Tibial nerve (tissue), 4 donors: ENCODE measurements at regions not wholly inside any gene's neighbourhood (a gene's known extent, or its start where the extent isn't known, plus 50 kb on each side); places are given as distances from the start of the nearest gene placed in this dataset.

Source experiments
- DNase-seq, 2 donors: peaks; one replicate each; pipeline ENCODE4 v3.0.0-alpha.2; 2019; ENCODE audit warnings: low spot score in 2 of 2
- H3K27ac ChIP-seq, 4 donors: fragments of 200-600 bp; sonication (generic) in 3 of 4; one replicate each; pipeline ENCODE4 v1.5.1; 2017 to 2019; ENCODE audit warnings: mild to moderate bottlenecking in 1 of 4
- H3K27me3 ChIP-seq, 2 donors: fragments of 200-600 bp; sonication (generic) in 1 of 2; one replicate each; pipeline versions ENCODE4 v1.5.1 to v1.6.0; 2017 to 2019
- H3K36me3 ChIP-seq, 3 donors: fragments of 200-600 bp; sonication (generic); one replicate each; pipeline ENCODE4 v1.5.1; 2018 to 2019
- H3K4me1 ChIP-seq, 4 donors: fragments of 200-600 bp; sonication (generic) in 3 of 4; one replicate each; pipeline ENCODE4 v1.5.1; 2017 to 2019
- H3K4me3 ChIP-seq, 4 donors: fragments of 200-600 bp; sonication (generic) in 3 of 4; one replicate each; pipeline ENCODE4 v1.5.1; 2017 to 2019; ENCODE audit warnings: mild to moderate bottlenecking in 1 of 4, moderate library complexity in 1 of 4
- H3K9me3 ChIP-seq, 4 donors: fragments of 200-600 bp; sonication (generic) in 3 of 4; one replicate each; pipeline ENCODE4 v1.5.1; 2017 to 2019
- EP300 ChIP-seq, 2 donors: sonication (generic); formaldehyde crosslinking; IDR thresholded peaks; one replicate each; pipeline ENCODE4 v1.6.1; 2017; ENCODE audit warnings: antibody characterized with exemption in 2 of 2, mild to moderate bottlenecking in 1 of 2
- POLR2A ChIP-seq, 2 donors: fragments of 450-650 bp; IDR thresholded peaks; one replicate each; pipeline ENCODE4 v1.6.1; 2017; ENCODE audit warnings: antibody characterized with exemption in 2 of 2, mild to moderate bottlenecking in 2 of 2, moderate library complexity in 2 of 2
- whole genome bisulfite sequencing, 2 donors: methylation state at CpG; one replicate each; pipeline ENCODE4 v1.1.5; 2018; 5-methylcytosine and 5-hydroxymethylcytosine counted together
- TF ChIP-seq, protein P1 (sequence below), 5 experiments: fragments of 200-600 bp in 3 of 5; fragments of 450-650 bp in 2 of 5; sonication (generic) in 3 of 5; IDR thresholded peaks; one replicate each; pipeline ENCODE4 v1.5.1; 2016 to 2019; ENCODE audit warnings: antibody characterized with exemption in 5 of 5, mild to moderate bottlenecking in 3 of 5, moderate library complexity in 2 of 5

DNA sequence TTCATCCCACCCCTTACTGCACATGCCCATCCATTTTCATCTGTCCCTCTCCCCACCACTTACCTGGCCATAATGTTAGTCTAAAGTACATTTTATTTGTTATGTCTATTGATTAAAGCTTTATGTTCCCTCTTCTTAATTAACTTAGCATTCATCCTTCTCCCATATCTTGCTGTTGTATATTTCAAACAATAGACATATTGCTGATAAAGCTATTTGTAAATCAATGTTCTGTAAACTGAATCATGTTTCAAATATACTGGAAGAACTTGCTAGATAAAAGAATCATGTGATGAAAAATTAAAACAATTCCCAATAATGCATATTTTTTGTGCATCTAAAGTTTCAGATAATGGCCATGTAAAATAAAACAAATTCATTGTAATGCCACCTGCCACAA, 249.2 kb downstream of the IGSF11 start:
- TF ChIP-seq, protein P1, sequence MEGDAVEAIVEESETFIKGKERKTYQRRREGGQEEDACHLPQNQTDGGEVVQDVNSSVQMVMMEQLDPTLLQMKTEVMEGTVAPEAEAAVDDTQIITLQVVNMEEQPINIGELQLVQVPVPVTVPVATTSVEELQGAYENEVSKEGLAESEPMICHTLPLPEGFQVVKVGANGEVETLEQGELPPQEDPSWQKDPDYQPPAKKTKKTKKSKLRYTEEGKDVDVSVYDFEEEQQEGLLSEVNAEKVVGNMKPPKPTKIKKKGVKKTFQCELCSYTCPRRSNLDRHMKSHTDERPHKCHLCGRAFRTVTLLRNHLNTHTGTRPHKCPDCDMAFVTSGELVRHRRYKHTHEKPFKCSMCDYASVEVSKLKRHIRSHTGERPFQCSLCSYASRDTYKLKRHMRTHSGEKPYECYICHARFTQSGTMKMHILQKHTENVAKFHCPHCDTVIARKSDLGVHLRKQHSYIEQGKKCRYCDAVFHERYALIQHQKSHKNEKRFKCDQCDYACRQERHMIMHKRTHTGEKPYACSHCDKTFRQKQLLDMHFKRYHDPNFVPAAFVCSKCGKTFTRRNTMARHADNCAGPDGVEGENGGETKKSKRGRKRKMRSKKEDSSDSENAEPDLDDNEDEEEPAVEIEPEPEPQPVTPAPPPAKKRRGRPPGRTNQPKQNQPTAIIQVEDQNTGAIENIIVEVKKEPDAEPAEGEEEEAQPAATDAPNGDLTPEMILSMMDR (IDR thresholded peaks at IDR 0.05), result no peak
- TF ChIP-seq POLR2A (IDR thresholded peaks at IDR 0.05) (no peak), EP300 (IDR thresholded peaks at IDR 0.05) (no peak)
- no peaks in the 10 kb centered on the region for H3K9me3 ChIP-seq
- no peak for DNase-seq
- H3K27me3 ChIP-seq, result no peaks in the 10 kb centered on the region
- no peaks in the 10 kb centered on the region for H3K4me1 ChIP-seq
- no peaks in the 10 kb centered on the region for H3K36me3 ChIP-seq
- no peak overlapping the region for H3K27ac ChIP-seq
- H3K4me3 ChIP-seq, result no peak overlapping the region

DNA sequence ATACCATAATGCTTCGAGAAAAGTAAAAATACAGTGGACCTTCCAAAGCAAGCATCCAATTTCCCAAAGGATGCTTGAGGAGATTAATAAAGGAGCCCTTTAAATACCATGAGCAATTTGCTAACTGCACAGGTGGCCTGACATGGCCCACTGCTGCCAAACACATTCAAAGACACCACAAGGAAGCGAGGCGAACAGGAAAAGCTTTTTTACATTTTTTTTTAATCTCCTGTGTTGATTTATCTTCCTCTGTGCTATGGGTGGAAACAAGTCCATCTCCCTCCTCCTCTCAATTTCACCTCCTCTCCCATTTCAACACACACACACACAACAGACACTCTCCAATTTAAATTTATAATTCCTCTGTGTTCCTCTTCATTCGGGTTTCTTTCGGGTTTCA, 243.4 kb downstream of the IGSF11 start:
- H3K4me1 ChIP-seq, result no peaks in the 10 kb centered on the region
- no peak overlapping the region for H3K27ac ChIP-seq
- no peak for DNase-seq
- H3K36me3 ChIP-seq, result no peaks in the 10 kb centered on the region
- no peak for TF ChIP-seq EP300 (IDR thresholded peaks at IDR 0.05)
- no peaks in the 10 kb centered on the region for H3K27me3 ChIP-seq
- H3K9me3 ChIP-seq, result no peaks in the 10 kb centered on the region
- WGBS, 2 donors, result 62 to 67% methylated on average over 5 of the region's 5 CpGs
- H3K4me3 ChIP-seq, result no peak overlapping the region

DNA sequence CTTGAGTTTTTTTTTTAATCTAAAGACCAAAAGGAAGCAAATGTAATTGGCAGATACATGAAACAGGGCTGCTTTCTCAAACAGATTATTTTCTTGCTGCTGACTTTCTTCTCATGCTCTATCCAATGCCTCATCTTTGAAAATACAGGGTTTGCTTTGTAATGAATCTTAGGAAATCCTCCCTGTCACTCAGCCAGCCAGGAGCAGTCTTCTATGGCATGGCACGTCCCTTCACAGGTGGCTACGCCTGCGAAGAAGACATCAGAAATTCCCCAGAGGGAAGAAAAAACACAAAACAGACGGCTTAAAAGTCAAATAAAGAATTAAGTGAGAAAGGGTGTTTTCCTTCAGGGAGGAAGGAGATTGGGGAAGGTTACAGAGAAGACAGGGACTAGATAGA, 242.5 kb downstream of the IGSF11 start:
- WGBS, 2 donors, result 49 to 62% methylated on average over 4 of the region's 4 CpGs
- no peaks in the 10 kb centered on the region for H3K4me1 ChIP-seq
- TF ChIP-seq POLR2A (IDR thresholded peaks at IDR 0.05) (no peak), EP300 (IDR thresholded peaks at IDR 0.05) (no peak)
- TF ChIP-seq, protein P1 (IDR thresholded peaks at IDR 0.05), result no peak
- no peak overlapping the region for H3K4me3 ChIP-seq
- DNase-seq, result no peak
- H3K9me3 ChIP-seq, result no peaks in the 10 kb centered on the region
- no peaks in the 10 kb centered on the region for H3K36me3 ChIP-seq
- no peaks in the 10 kb centered on the region for H3K27me3 ChIP-seq
- H3K27ac ChIP-seq, result no peak overlapping the region

DNA sequence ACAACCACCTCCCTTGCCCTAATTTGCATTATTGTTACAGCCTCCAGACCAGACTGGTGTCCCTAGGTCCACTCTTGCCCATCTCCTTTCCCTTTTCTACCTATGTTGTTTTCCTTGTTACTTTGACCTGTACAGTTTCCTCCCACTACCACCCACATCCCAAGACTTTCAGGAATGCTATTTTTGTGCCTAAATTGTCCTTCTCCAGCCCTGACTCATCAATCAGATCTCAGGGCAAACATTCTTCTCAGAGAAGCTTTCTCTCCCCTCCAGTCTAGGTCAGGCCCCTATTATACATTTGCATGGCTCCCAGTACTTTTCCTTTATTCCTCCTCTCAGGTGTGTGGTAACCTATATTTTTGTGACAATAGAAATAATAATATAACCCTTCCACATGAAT, 241.5 kb downstream of the IGSF11 start:
- Histone ChIP-seq H3K27me3 (no peaks in the 10 kb centered on the region), H3K36me3 (no peaks in the 10 kb centered on the region), H3K27ac (no peak overlapping the region), H3K9me3 (no peaks in the 10 kb centered on the region), H3K4me1 (no peaks in the 10 kb centered on the region), H3K4me3 (no peak overlapping the region)
- TF ChIP-seq, protein P1 (IDR thresholded peaks at IDR 0.05), result no peak
- TF ChIP-seq POLR2A (IDR thresholded peaks at IDR 0.05), result no peak
- no peak for TF ChIP-seq EP300 (IDR thresholded peaks at IDR 0.05)
- DNase-seq, result no peak

DNA sequence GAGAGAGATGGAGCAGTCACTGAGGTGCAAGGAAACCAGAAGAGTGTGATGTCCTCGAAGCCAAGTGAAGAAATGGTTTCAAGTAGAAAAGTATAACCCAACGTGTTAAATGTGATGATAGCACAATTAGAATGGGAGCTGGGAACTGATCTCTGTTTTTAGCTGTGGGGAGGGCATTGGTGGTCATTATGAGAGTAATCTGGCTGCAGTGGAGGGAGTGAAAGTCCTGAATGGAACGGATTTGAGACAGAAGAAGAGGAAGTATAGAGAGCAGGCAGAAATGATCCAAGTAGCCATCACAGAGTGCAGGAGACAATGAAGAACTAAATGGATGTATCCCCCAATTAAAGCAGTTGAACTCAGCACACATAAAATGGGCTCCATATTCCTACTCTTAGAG, 235.3 kb downstream of the IGSF11 start:
- 76 to 80% methylated on average over 3 of the region's 3 CpGs for WGBS, 2 donors
- H3K4me3 ChIP-seq, result no peak overlapping the region
- TF ChIP-seq, protein P1 (IDR thresholded peaks at IDR 0.05), result no peak
- TF ChIP-seq POLR2A (IDR thresholded peaks at IDR 0.05), result no peak
- no peaks in the 10 kb centered on the region for H3K4me1 ChIP-seq
- H3K27ac ChIP-seq, result no peak overlapping the region
- no peaks in the 10 kb centered on the region for H3K27me3 ChIP-seq
- DNase-seq, result no peak
- H3K36me3 ChIP-seq, result no peaks in the 10 kb centered on the region
- H3K9me3 ChIP-seq, result no peaks in the 10 kb centered on the region

DNA sequence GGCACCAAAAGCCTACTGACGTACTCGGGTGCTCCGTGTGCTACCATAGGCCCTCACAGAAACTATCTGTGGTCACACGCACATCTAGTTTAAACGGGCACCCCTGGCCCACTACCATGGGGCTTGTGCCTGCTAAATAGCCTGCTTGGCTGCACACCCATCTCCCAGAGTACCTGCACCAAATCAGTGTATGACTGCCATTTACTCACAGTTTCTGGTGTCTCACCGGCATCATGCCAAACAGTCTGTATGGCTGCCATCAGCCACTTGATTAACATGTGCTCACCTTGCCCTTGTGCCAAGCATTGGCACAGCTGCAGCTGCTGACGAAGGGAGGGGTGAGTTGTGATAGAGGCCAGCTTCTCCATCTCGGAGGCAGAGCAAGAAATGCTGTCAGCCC, 232.7 kb downstream of the IGSF11 start:
- Histone ChIP-seq H3K36me3 (no peaks in the 10 kb centered on the region), H3K27me3 (no peaks in the 10 kb centered on the region), H3K9me3 (no peaks in the 10 kb centered on the region), H3K4me1 (no peaks in the 10 kb centered on the region), H3K4me3 (no peak overlapping the region), H3K27ac (no peak overlapping the region)
- WGBS, 2 donors, result 81 to 85% methylated on average over 8 of the region's 8 CpGs
- TF ChIP-seq EP300 (IDR thresholded peaks at IDR 0.05) (no peak), POLR2A (IDR thresholded peaks at IDR 0.05) (no peak)
- TF ChIP-seq, protein P1 (IDR thresholded peaks at IDR 0.05), result no peak
- no peak for DNase-seq
